ENCODE measurements at regions not wholly inside any gene's neighbourhood (a gene's known extent, or its start where the extent isn't known, plus 50 kb on each side); places are given as distances from the start of the nearest gene placed in this dataset.

DNA sequence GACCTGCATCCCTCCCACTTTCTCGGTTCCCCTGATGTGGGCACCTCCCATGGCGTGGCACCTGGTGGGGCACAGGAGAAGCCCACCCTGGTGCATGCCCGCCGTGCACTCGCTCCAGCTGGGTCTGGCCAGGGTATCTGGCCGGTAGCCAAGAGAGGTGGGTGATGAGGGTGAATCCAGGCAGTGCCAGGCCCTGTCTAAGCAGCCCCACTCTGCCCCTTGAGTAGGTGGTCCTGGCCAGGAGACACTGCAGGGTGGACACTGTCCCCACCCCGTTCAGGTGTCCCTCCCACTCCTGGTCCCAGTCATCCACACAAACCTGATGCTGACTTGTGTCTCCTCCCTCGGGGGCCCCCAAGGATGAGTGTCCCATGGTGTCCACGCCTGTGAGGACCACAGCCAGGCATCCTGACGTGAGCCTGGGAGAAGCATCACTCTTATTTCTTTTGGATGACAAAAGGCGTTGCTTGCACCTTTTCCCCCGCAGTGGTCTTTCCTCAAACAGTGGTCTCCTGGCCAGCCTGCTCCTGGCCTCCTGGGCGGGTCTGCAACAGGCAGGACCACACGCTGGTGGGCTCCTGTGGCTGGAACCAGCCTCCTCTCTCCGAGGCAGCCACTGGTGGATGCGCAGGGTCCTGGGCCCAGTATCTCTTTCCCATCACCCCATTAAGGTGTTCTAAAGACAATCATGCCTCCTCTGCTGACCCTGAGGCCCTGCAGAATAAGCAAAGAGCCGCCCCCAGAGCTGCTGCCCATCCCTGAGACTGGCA is 922.3 kb downstream of the BRD1 start:
- DNase-seq = no peak

DNA sequence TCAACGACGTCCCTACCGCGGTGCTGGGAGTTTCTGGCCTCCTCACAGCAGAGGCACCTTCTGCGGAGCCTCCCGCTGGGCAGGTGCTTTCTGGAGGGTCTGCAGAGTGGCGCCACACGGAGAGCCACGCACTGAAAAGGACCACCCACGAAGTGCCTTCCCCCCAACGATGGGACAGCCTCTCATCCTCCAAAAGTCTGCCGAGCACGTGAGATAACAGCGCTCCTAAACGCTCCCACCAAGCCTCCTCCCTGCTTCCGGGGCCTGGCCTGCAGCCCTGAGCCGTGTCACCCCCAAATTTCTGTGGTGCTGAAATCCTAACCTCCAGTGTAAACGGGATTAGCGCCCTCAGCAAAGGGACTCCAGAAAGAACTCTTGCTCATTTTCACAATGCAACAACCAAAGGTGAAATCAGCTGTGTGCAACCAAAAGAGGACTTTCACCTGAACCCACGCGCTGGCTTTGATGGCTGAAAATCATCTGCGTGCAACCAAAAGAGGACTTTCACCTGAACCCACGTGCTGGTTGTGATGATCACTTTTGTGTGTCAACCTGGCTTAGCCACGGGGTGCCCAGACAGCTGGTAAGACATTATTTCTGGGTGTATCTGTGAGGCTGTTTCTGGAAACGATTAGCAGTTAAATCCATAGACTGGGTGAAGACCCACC is 924.6 kb downstream of the BRD1 start:
- DNase-seq = no peak

DNA sequence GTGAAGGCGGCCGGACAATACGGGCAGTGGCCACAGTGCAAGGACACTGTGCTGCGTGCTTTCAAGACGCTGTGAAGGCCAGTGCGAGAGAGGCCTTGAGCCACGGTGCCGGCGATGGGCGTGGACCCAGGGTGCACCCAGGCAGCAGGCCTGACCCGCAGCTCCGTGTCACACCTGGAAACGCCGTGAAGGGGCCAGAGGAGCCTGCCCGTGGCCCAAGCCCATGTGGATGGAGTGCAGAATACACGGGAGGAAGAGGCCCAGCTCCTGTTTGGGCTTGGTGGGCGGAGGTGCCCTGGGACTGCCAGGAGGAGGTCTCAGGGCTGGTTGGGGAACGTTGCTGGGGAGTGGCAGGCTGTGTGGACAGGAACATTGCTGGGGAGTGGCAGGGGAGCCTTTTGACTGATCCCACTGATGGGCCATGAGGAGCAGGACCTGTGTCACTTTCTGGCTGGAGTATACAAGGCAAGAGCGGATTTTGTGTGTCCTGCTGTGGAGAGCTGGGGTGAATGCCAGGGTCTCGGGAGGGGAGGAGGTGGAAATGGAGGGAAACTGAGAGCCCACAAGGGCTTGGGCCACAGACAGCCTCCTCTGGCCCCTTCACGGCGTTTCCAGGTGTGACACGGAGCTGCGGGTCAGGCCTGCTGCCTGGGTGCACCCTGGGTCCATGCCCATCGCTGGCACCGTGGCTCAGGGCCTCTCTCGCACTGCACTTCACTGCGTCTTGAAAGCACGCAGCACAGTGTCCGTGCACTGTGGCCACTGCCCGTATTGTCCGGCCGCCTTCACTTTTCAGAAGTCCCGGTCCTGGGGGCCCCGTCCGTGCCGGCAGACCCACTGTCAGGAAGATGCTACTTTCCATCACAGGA is 925.4 kb downstream of the BRD1 start:
- no peak for DNase-seq

DNA sequence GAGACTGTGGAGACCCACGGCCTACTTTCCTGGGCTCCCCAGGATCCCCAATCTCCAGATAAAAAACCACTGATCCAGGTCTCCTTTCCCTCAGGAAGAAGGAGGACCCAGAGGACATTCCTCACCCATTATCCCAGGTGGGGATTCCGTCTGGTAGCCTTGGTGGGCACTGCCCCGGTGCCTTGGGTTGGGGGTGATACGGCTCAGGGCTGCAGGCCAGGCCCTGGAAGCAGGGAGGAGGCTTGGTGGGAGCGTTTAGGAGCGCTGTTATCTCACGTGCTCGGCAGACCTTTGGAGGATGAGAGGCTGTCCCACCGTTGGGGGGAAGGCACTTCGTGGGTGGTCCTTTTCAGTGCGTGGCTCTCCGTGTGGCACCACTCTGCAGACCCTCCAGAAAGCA is 926.3 kb downstream of the BRD1 start:
- no peak for DNase-seq

DNA sequence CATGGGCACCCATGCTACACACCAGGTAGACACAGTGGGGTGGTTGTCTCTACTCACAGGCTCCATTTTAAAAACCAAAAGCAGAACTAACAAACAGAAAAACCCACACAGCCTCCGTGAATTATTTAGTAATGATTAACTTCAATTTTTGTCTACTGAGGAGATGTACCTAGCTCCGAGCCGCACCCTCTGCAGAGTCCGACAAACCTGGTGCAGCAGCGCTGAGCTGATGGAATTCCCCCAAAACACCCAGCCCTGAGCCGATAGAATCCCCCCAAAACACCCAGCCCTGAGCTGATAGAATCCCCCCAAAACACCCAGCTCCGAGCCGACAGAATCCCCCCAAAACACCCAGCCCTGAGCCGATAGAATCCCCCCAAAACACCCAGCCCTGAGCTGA is 927.0 kb downstream of the BRD1 start:
- DNase-seq = no peak

DNA sequence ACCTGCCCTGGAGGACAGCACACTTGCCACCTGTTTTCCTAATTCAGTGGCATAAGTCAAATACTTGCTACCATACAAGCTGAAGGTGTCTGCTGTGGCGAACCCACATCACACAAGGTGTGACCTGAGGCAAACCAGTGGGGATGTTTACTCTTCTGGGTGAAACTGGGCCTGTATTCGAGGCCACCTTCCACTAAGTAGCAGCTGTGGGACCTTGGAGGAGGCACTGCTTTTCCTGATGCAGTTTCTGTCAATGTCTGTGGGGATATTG is 927.4 kb downstream of the BRD1 start:
- no peak for DNase-seq

DNA sequence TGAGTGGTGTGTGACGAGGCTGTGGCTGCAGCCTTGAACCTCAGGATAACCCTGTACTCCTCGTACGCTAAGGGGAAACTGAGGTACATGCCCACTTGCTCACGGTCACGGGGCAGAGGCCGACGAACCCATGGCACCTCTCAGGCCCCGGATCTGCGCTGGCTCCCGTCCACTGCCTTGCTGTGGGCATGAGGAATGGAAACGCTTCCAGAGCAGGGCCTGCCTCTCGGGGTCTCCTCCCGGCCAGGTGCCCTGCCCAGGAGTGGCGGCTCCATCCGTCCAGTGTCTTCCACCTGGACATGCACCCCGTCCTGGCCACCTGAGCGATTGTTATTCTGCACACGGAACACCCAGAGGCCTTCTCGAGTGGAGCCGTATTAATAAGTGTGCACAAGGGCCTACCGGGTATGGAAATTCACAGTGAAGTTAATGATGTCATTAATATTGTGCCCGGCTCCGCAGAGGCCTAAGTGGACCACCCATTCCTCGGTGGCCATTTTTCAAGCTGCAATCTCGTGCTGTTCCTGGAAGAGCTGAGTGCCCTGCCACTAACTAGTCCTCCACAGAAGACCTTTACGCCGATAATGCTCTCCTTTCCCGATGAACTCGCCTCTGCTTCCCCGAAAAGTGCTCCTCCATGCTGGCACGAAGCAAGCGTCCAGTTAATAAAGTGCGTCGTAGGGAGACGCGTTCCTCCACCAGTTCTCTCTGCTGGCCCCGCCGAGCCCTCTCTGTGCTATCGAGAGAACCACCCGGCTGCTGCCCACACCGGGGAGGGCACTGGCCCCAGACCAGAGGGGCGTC is 927.9 kb downstream of the BRD1 start:
- DNase-seq = no peak

DNA sequence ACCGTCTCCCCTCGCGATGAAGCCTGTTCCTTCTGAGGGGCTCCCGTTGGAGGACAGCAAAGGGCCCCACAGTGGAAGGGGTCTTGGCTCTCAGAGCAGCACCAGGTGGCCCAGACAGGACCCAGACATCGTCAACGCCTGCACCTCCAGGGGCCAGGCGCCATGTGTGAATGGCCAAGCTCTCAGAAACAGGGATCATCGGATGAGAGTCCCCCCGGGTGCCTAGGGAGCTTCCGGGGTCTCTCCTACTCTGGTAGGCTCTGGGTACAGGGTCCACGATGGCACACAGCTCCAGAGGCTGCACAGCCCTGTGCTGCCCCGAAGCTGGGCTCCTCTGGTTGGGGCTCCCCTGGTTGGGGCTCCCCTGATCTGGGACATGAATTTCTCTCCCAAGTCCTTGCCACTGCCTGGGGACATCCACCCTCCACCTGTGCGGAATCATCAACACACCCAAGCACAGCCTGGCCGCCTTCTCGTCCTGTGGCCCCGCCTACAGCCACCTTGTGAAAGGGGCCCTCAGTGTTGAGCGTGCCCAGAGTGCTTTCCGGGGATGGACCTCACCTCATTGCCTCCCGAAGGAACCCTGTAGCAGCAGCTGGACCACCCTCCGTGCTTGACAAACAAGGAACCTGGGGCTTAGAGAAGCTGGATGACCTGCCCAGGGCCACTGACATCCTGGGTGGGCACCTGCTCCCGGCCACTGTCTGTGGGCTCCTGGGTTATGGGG is 929.0 kb downstream of the BRD1 start:
- no peak for DNase-seq

DNA sequence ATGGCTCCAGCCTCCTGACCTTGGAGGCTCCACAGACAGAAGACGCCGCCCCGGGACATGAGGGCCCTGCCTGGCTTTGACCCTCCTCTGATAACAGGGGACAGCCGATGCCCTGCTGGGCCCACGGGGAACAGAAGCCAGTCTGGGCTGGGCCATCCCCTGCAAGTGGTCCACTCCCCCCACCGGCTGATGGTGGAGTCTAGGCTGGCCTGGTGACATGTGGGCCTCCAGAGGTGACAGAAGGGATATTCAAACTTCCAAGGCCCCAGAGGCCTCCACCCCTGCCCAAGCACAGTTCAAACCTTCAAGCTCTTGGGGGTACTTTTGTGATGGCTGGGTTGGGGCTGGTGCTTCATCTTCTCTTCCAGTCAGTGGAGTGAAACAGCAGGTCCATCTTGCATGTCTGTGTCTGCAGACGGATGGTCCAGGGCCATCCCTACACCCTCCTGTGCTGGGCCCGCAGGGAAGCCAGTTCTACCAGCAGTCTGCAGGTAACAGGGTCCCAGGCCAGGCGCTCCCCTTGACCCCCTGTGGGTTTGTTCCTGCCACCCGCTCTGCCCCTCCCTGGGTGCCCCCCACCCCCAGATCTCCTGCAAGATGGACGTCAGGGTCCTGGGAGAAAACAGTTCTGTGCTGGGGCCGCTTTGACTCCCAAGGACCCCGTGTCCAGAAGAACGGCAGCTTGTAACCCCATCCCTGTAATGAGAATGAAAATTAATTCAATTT is 929.9 kb downstream of the BRD1 start:
- no peak for DNase-seq

DNA sequence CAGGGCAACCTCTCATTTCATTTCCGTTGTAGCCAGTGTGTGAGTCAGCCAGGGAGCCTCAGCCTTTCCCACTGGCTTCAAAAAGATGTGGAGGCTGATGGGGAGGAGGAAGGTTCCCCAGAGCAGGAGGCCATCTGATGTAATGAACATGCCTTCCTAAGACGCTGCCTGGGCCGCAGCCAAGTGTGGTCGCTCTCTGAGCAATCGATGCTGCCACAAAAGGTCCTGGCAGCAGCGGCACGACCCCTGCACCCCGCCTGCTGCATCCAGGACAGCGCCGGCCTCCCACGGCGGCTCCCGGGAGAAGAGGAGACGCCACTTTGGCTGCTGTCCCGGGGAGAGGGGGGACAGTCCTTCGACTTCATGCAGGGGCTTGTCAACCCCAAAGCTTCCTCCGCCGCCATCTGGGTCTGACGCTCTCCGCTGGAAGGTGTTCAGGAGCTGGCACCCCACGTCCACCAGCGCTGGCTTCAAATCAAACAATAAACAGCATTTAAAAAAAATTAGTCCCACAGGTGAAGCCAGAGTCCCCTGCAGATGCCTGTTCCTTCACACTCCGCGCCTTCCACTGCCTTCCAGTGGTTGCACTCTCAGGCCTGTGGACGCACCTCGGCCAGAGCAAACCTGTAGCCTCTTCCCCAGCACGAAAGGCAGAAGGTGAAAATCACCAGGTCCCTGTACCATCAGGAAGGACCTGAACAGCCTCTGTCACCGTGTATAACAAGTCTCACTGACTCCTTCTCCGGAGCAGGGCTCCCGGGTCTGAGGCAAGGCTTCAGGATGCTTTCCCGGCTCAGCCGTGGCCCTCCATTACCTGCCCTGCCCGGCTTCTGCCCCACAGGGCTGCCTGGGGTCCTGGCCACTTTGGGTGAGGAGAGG is 930.7 kb downstream of the BRD1 start:
- no peak for DNase-seq

DNA sequence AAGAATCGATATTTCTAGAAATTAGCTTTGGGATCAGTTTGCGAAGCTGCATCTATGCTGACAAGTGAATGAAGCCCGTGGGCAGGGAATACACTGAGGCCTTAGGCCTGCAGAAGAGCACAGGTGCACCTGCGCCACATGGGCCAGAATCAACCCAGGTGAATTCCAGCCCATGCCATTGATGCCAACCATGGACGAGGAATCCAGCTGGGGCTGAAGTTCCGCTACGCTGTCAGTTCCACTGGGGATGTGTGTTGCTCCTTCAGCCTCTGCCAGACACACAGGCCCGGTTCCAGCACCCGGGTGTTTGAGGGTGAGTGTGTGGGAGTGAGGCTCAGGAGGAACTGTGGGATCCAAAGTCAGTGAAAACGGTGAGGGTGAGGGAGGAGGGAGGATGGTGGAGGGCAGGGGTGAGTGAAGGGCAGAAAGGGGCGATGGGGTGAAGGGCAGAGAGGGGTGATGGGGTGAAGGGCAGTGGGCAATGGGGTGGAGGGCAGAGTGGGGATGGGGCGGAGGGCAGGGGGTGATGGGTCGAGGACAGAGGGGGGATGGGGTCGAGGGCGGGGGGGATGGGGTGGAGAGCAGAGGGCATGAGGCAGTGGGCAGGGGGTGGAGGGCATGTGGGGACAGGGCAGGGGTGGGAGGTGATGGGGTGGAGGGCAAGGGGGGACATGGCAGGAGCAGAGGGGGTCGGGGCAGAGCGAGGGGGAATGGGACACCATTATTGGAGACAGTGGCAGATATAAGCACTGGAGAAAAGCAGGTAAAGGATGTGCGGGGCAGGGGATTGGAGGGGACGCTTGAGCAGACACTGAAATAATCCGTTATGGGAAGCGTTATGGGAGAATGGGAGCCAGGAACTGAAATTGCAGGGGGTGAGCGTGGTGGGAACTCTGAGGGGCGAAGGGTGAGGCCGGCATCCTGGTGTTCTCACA is 931.6 kb downstream of the BRD1 start:
- no peak for DNase-seq

DNA sequence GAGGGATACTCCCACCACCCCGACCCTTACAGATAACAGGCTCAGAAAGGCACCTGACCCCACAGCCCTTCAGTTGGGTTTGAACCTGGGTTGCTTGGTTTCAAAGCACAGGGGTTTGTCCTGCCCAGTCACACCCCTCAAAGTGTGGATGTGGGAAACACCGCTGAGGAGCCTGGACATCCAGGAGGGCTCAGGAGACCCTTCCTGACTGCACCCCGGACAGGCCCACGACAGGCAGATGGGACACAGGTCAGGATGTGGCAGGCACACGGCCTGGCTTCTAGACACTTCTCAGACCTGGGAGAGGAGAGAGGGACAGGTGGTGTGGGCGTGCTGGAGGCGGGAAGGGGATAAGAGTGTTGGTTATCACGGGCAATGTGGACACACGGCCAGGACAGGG is 932.3 kb downstream of the BRD1 start:
- no peak for DNase-seq

DNA sequence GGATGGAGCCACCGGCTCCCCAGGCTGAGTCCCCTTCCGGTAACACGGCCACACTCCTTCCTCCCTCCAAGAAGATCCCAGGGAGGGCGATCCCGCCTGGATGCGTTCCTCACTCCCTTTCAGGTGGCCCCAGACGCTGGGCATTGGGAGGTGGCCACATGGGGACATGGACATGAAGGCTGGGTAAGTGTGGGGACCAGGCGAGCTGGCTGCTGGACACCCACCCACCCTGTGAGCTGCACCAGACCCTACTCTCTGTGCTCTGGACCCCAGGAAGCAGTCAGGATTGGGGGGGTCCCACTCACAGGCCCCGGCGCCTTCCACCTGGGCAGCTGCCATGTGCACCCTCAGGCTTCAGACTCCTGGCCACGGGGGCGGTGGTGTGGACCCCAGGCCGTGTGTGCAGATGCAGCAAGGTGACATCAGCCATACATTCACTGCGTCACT is 932.8 kb downstream of the BRD1 start:
- no peak for DNase-seq

DNA sequence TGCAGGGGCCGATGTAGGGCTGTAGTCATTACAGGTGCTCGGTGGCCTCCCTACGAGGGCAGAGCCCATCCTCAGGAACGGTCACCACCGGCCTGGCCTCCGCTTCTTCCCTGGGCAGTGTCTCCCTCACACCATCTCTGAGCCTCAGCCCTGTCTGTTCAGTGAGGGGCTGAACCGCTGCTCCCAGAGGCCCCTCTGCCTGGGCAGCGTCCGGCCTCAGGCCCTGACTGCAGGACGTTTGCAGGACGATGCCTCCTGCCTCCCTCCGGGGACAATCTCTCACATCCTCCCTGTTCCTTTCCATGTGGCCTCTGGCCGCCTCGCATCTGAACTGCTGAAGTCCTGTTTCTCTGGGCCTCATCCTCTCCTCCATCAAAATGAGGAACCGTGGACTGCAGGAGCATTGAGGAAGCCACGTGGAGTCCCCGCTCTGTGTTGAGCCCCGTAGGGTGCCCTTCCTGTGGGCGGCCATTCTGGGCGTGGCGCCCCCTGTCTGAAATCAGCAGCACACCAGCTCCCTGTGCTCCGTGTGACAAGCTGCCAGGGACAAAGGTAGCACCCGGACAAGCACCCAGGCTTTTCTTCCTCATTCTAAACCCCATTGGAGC is 933.5 kb downstream of the BRD1 start:
- no peak for DNase-seq

DNA sequence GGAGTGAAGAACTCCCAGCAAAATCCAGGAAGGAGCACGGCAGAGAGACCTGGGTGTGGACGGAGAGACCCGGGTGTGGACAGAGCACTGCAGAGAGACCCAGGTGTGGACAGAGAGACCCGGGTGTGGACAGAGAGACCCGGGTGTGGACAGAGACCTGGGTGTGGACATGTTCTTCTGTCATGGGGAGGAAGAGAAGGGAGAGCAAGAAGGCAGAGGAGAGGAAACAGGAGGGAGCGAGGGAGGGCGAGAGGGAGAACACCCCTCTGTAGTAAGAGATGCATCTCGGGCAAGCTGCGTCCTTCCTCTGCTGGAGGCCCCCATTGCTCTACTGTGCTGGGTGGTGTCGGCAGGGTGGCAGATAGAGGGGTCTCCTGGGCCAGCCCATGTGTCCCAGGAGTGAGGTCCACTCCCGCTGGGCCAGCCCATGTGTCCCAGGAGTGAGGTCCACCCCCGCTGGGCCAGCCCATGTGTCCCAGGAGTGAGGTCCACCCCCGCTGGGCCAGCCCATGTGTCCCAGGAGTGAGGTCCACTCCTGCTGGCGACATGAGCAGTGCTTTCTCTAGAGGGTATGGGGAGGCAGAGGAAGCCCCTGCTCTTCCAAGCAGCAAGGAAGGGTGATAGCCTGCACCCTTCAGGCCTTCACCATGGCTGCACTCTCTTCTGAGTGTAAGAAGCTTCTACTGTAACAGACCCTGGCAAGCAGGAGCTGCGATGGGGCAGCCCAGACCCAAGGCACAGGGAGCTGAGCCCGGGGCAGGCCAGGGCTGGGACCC is 934.2 kb downstream of the BRD1 start:
- no peak for DNase-seq

DNA sequence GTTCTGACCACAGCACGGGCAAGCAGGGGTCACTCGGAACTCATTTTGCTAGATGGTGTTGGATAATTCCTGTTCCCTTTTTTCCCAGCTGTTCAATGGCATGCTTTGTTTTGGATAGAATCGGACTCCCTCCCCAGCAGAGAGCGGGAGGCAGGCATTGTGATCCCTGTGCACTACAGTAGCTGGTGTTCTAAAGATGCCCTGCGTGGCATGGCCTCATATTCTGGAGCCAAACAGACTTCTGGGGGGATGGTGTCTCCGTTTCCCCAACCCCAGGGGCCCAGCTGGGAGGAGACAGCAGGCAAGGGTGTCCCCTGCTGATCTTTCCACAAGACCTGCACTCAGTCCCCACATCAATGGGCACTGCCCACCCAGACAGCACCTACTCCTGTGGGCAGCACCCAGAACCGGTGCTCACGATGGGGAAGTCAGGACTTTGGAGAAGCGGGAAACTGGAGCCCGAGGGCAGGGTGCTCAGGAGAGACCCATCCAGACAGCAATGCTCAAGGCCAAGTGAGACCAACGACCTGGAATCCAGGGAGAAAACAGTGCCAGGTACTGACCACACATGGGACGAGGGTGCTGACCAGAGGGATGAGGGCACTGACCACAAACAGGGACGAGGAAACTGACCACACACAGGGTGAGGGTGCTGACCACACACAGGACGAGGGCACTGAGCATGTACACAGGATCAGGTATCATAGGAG is 934.9 kb downstream of the BRD1 start:
- no peak for DNase-seq
